Smooth muscle cell (in vitro differentiated cells): ENCODE measurements at regions not wholly inside any gene's neighbourhood (a gene's known extent, or its start where the extent isn't known, plus 50 kb on each side); places are given as distances from the start of the nearest gene placed in this dataset.

Experiments used
- DNase-seq: peaks from one replicate; lab custom pipeline; 2025; ENCODE audit not compliant: unreplicated experiment; lab: John Stamatoyannopoulos, UW
- H2AFZ ChIP-seq: fragments of 200-600 bp; sonication (generic); 2 replicates; pipeline ENCODE4 v1.6.0; 2016; ENCODE audit warnings: antibody characterized with exemption, low read depth, mild to moderate bottlenecking
- H3F3A ChIP-seq: fragments of 200-600 bp; sonication (generic); 2 replicates; pipeline ENCODE4 v1.6.0; 2017; ENCODE audit warnings: antibody characterized with exemption, low read depth
- H3K27ac ChIP-seq: fragments of 200-600 bp; sonication (generic); 2 replicates; pipeline ENCODE4 v1.5.1; 2016; ENCODE audit warnings: low read depth, mild to moderate bottlenecking
- H3K27me3 ChIP-seq: fragments of 200-600 bp; sonication (generic); 2 replicates; pipeline ENCODE4 v1.6.1; 2016; ENCODE audit warnings: low read depth, mild to moderate bottlenecking
- H3K36me3 ChIP-seq: fragments of 200-600 bp; sonication (generic); 2 replicates; pipeline ENCODE4 v1.5.1; 2016; ENCODE audit warnings: low read depth
- H3K4me1 ChIP-seq: fragments of 200-600 bp; sonication (generic); 2 replicates; pipeline ENCODE4 v1.5.1; 2016; ENCODE audit warnings: low read depth
- H3K4me2 ChIP-seq: fragments of 200-600 bp; sonication (generic); 2 replicates; pipeline ENCODE4 v1.6.0; 2016; ENCODE audit warnings: mild to moderate bottlenecking
- H3K4me3 ChIP-seq: fragments of 200-600 bp; sonication (generic); 2 replicates; pipeline ENCODE4 v1.5.1; 2016; ENCODE audit warnings: mild to moderate bottlenecking
- H3K79me2 ChIP-seq: fragments of 200-600 bp; sonication (generic); 2 replicates; pipeline ENCODE4 v1.6.0; 2016; ENCODE audit warnings: low read depth, mild to moderate bottlenecking
- H3K9ac ChIP-seq: fragments of 200-600 bp; sonication (generic); 2 replicates; pipeline ENCODE4 v1.6.0; 2016; ENCODE audit warnings: low read depth
- H3K9me3 ChIP-seq: fragments of 200-600 bp; sonication (generic); replicated peaks from 2 replicates; pipeline ENCODE4 v1.5.1; 2016; ENCODE audit warnings: low read depth
- H4K20me1 ChIP-seq: fragments of 200-600 bp; sonication (generic); 2 replicates; pipeline ENCODE4 v1.6.0; 2016; ENCODE audit warnings: low read depth
- CTCF ChIP-seq: fragments of 200-600 bp; sonication (generic); IDR thresholded peaks from 2 replicates; pipeline ENCODE4 v1.5.1; 2017; ENCODE audit warnings: borderline replicate concordance, mild to moderate bottlenecking, antibody characterized with exemption; ENCODE audit not compliant: insufficient read depth, poor library complexity, severe bottlenecking
- WGBS: methylation state at CpG from one replicate; pipeline ENCODE4 v1.1.7; 2016; ENCODE audit warnings: low lambda C conversion rate; 5-methylcytosine and 5-hydroxymethylcytosine counted together

GRCh38 chr2:18430996-18431748, 129.3 kb downstream of the RDH14 start:
- H3K27ac ChIP-seq: no peak overlapping the region
- H4K20me1 ChIP-seq: no peaks in the 10 kb centered on the region
- no peaks in the 10 kb centered on the region for H3K36me3 ChIP-seq
- TF ChIP-seq CTCF: no peak
- WGBS: 84% methylated on average over 4 of the region's 4 CpGs
- peaks cover 3% of the 10 kb centered on the region for H3F3A ChIP-seq
- no peaks in the 10 kb centered on the region for H3K27me3 ChIP-seq
- H3K9me3 ChIP-seq: no peaks in the 10 kb centered on the region
- H3K4me1 ChIP-seq: peaks cover 6% of the 10 kb centered on the region
- no peak overlapping the region for H3K4me3 ChIP-seq
- H3K4me2 ChIP-seq: no peak overlapping the region
- H2AFZ ChIP-seq: no peak overlapping the region
- H3K9ac ChIP-seq: no peak overlapping the region
- DNase-seq: no peak
- no peaks in the 10 kb centered on the region for H3K79me2 ChIP-seq

- H3K4me2 ChIP-seq: no peak overlapping the region
- DNase-seq: no peak
- 90% methylated on average over 6 of the region's 6 CpGs for WGBS
- H3K4me3 ChIP-seq: no peak overlapping the region
- H2AFZ ChIP-seq: no peak overlapping the region
- H3K9ac ChIP-seq: no peak overlapping the region
- H3K9me3 ChIP-seq: no peaks in the 10 kb centered on the region
- TF ChIP-seq CTCF: no peak
- peaks cover 3% of the 10 kb centered on the region for H3F3A ChIP-seq
- H3K4me1 ChIP-seq: peaks cover 6% of the 10 kb centered on the region
- no peaks in the 10 kb centered on the region for H3K27me3 ChIP-seq
- no peaks in the 10 kb centered on the region for H3K36me3 ChIP-seq
- no peak overlapping the region for H3K27ac ChIP-seq
- H3K79me2 ChIP-seq: no peaks in the 10 kb centered on the region
- H4K20me1 ChIP-seq: no peaks in the 10 kb centered on the region
Measured at GRCh38 chr2:18428516-18428915, 131.9 kb downstream of the RDH14 start.

- TF ChIP-seq CTCF: no peak
- H3K4me2 ChIP-seq: no peak overlapping the region
- no peaks in the 10 kb centered on the region for H3K9me3 ChIP-seq
Measured at GRCh38 chr2:18427762-18428161, 132.7 kb downstream of the RDH14 start.

GRCh38 chr2:18426174-18426573, 134.3 kb downstream of the RDH14 start:
- Histone ChIP-seq H3K9me3 (no peaks in the 10 kb centered on the region), H3F3A (no peaks in the 10 kb centered on the region), H3K4me3 (no peak overlapping the region), H3K4me1 (no peaks in the 10 kb centered on the region), H3K27me3 (no peaks in the 10 kb centered on the region), H3K9ac (no peak overlapping the region), H3K79me2 (no peaks in the 10 kb centered on the region), H3K36me3 (no peaks in the 10 kb centered on the region), H4K20me1 (no peaks in the 10 kb centered on the region), H3K27ac (no peak overlapping the region), H3K4me2 (no peak overlapping the region), H2AFZ (no peak overlapping the region)
- WGBS: 13% methylated on average over 1 of the region's 1 CpG
- no peak for TF ChIP-seq CTCF
- no peak for DNase-seq

More at GRCh38 chr2:18427762-18428161, 132.7 kb downstream of the RDH14 start:
- DNase-seq: no peak
- Histone ChIP-seq H3K36me3 (no peaks in the 10 kb centered on the region), H3K27me3 (no peaks in the 10 kb centered on the region), H3F3A (peaks cover 3% of the 10 kb centered on the region), H4K20me1 (no peaks in the 10 kb centered on the region), H3K9ac (no peak overlapping the region), H3K79me2 (no peaks in the 10 kb centered on the region), H2AFZ (no peak overlapping the region), H3K4me1 (peaks cover under 1% of the 10 kb centered on the region), H3K27ac (no peak overlapping the region), H3K4me3 (no peak overlapping the region)
